OCI-LY7 (cell line): ENCODE measurements at regions not wholly inside any gene's neighbourhood (a gene's known extent, or its start where the extent isn't known, plus 50 kb on each side); places are given as distances from the start of the nearest gene placed in this dataset.

Experiments used
- BruUV-seq: library from RNA; stranded (reverse); fragments of 400-500 nt; replicated peaks from 2 replicates; lab custom pipeline; 2021; lab: Mats Ljungman, UMichigan
- CTCF ChIA-PET: fragments of 300-600 bp; sonication (Branson Sonifier 250); formaldehyde crosslinking; loops from one replicate; lab custom pipeline; 2022; ENCODE audit warnings: antibody characterized with exemption; ENCODE audit not compliant: unreplicated experiment; lab: Charles Lee
- POLR2A ChIA-PET: fragments of 300-600 bp; sonication (Branson Sonifier 250); formaldehyde crosslinking; loops from one replicate; lab custom pipeline; 2022; ENCODE audit warnings: antibody characterized with exemption; lab: Charles Lee
- DNase-seq: peaks from one replicate; pipeline ENCODE4 v3.0.0-alpha.2; 2015; ENCODE audit warnings: low spot score
- H2AFZ ChIP-seq: fragments of 200-600 bp; sonication (generic), shearing (Covaris generic); 2 replicates; pipeline ENCODE4 v1.6.1; 2014; ENCODE audit warnings: mild to moderate bottlenecking, antibody characterized with exemption, low read length, moderate library complexity
- H3K27ac ChIP-seq: fragments of 200-600 bp; sonication (generic); 2 replicates; pipeline ENCODE4 v1.5.1; 2014; ENCODE audit warnings: mixed run types, low read depth, mild to moderate bottlenecking, moderate library complexity, low read length, inconsistent platforms; ENCODE audit not compliant: poor library complexity, severe bottlenecking
- H3K36me3 ChIP-seq: fragments of 200-600 bp; sonication (generic); 2 replicates; pipeline ENCODE4 v1.6.1; 2014; ENCODE audit warnings: mild to moderate bottlenecking, antibody characterized with exemption, low read length, moderate library complexity, mixed read lengths; ENCODE audit not compliant: insufficient read depth
- H3K4me1 ChIP-seq: fragments of 200-600 bp; sonication (generic); 2 replicates; pipeline ENCODE4 v1.5.1; 2014; ENCODE audit warnings: mild to moderate bottlenecking, low read length; ENCODE audit not compliant: insufficient read depth, poor library complexity, severe bottlenecking
- H3K4me2 ChIP-seq: fragments of 200-600 bp; sonication (generic); 2 replicates; pipeline ENCODE4 v1.6.1; 2014; ENCODE audit warnings: mild to moderate bottlenecking, low read length
- H3K4me3 ChIP-seq: fragments of 200-600 bp; sonication (generic); 2 replicates; pipeline ENCODE4 v1.5.1; 2014; ENCODE audit warnings: mild to moderate bottlenecking, low read depth, low read length; ENCODE audit not compliant: poor library complexity, severe bottlenecking
- H3K79me2 ChIP-seq: fragments of 200-600 bp; sonication (generic); 2 replicates; pipeline ENCODE4 v1.6.1; 2016; ENCODE audit warnings: low read depth, mild to moderate bottlenecking, low read length, moderate library complexity, mixed read lengths; ENCODE audit not compliant: insufficient read depth
- H3K9me2 ChIP-seq: fragments of 200-600 bp; sonication (generic); 2 replicates; pipeline ENCODE4 v1.6.1; 2016; ENCODE audit warnings: mild to moderate bottlenecking, low read length, mixed read lengths; ENCODE audit not compliant: insufficient read depth
- H3K9me3 ChIP-seq: fragments of 200-600 bp; sonication (generic); 2 replicates; pipeline ENCODE4 v1.6.1; 2014; ENCODE audit warnings: mild to moderate bottlenecking, mixed run types, low read length, mixed read lengths
- H4K20me1 ChIP-seq: fragments of 200-600 bp; sonication (generic); 2 replicates; pipeline ENCODE4 v1.6.1; 2014; ENCODE audit warnings: mild to moderate bottlenecking, antibody characterized with exemption, low read length, moderate library complexity, mixed read lengths; ENCODE audit not compliant: insufficient read depth
- EZH2phosphoT487 ChIP-seq: fragments of 200-600 bp; sonication (generic); IDR thresholded peaks from 2 replicates; pipeline ENCODE4 v1.6.1; 2018; ENCODE audit warnings: low read depth, borderline replicate concordance, mild to moderate bottlenecking, mixed run types, antibody characterized with exemption, low read length, moderate library complexity, mixed read lengths
- intact Hi-C: fragments of 100-400 bp; cut with micrococcal nuclease; formaldehyde crosslinking; loops from one replicate; pipeline ENCODE4 v1.10.0; 2022; ENCODE audit not compliant: unreplicated experiment
- TF ChIP-seq, protein P1 (sequence below): fragments of 200-600 bp; sonication (generic); conservative IDR thresholded peaks from 2 replicates; pipeline ENCODE4 v1.5.1; 2014; ENCODE audit warnings: mild to moderate bottlenecking, antibody characterized with exemption, low read length, moderate library complexity, mixed read lengths

DNA sequence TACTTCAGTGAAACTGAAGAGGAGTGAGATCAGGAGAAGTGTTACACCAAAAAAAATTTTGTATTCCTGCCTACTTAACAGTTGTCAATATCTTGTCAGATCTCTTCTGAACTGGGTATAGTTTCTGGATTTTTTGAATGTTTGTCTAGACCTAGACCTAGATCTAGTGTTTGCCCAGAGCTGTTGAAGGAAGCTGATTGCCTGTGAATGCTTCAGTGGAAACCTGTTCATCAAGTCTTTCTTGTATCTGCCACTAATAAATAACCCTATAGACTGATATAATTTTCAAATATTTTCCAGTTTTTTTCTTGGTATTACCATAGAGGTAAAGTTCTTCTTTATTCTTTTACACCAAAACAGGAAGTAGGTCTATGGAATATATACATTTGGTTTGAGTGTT, 781.5 kb upstream of the FBXO33 start:
- intact Hi-C loops: no loop called here
- TF ChIP-seq EZH2phosphoT487: no peak
- TF ChIP-seq, protein P1, sequence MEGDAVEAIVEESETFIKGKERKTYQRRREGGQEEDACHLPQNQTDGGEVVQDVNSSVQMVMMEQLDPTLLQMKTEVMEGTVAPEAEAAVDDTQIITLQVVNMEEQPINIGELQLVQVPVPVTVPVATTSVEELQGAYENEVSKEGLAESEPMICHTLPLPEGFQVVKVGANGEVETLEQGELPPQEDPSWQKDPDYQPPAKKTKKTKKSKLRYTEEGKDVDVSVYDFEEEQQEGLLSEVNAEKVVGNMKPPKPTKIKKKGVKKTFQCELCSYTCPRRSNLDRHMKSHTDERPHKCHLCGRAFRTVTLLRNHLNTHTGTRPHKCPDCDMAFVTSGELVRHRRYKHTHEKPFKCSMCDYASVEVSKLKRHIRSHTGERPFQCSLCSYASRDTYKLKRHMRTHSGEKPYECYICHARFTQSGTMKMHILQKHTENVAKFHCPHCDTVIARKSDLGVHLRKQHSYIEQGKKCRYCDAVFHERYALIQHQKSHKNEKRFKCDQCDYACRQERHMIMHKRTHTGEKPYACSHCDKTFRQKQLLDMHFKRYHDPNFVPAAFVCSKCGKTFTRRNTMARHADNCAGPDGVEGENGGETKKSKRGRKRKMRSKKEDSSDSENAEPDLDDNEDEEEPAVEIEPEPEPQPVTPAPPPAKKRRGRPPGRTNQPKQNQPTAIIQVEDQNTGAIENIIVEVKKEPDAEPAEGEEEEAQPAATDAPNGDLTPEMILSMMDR: no peak
- BruUV-seq: no TSS peak
- no peak overlapping the region for H3K4me3 ChIP-seq
- ChIA-PET CTCF (interaction anchor here (1.2 kb wide), 1 partner anchor 9 kb away, joined by 3 read pairs; no protein-coding TSS in a partner anchor), POLR2A (interaction anchor here (0.7 to 1.6 kb wide), 5 partner anchors 9 to 339 kb away, joined by 3 to 7 read pairs (median 3); no protein-coding TSS in a partner anchor)
- H3K79me2 ChIP-seq: no peaks in the 10 kb centered on the region
- no peak for DNase-seq
- no peak overlapping the region for H3K4me2 ChIP-seq
- peak overlapping the region; percentile 65; the same call in 1 of the 2 replicates for H2AFZ ChIP-seq
- H4K20me1 ChIP-seq: no peaks in the 10 kb centered on the region
- H3K4me1 ChIP-seq: peaks cover 33% of the 10 kb centered on the region
- H3K9me2 ChIP-seq: no peaks in the 10 kb centered on the region
- H3K36me3 ChIP-seq: peaks cover 12% of the 10 kb centered on the region
- H3K27ac ChIP-seq: no peak overlapping the region
- H3K9me3 ChIP-seq: peaks cover 28% of the 10 kb centered on the region; the same call in 1 of the 2 replicates

DNA sequence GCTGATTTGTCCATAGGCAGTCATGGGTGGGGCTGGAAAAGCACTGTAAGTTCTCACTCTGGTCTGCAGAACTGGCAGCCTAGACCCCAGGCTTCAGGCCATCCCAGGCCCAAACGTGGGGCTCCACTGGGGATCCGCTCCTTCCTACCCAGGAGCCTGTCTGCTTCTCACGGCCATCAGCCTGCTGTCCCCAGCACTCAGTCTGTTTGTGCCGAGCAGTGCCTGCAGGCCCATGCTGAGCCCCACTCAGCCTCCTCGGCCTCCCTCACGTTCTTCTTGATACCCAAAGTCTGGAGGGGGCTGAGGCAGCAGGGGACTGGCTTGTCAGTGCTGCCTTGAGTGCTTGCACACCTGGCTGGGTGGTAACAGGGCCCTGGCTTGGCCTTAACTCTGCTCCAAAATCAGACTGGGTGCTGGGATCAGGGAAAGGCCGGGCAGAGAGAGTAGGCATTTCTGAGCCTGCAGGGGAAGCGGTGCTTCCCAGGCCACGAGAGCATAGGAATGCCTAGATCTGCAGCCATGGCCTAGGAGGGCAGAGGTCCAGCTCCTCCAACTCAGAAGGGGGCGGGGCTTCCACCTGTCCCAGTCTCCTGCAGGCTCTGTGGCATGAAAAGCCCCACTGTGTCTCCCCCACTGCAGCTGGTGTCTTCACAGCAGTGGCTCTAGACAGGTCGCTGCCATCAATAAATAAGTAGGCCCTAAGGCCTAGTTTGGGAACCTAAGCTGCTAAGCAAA, 772.4 kb upstream of the FBXO33 start:
- no peaks in the 10 kb centered on the region; the same call in 1 of the 2 replicates for H3K9me2 ChIP-seq
- H2AFZ ChIP-seq: no peak overlapping the region
- BruUV-seq: no TSS peak
- no peak overlapping the region for H3K4me2 ChIP-seq
- ChIA-PET CTCF (interaction anchor here (1.2 kb wide), 1 partner anchor 8 kb away, joined by 3 read pairs; no protein-coding TSS in a partner anchor), POLR2A (interaction anchor here (1.6 kb wide), 1 partner anchor 9 kb away, joined by 7 read pairs; no protein-coding TSS in a partner anchor)
- H3K27ac ChIP-seq: no peak overlapping the region
- intact Hi-C loops: no loop called here
- H3K36me3 ChIP-seq: peaks cover 4% of the 10 kb centered on the region; the same call in 1 of the 2 replicates
- H3K4me1 ChIP-seq: no peaks in the 10 kb centered on the region
- no peaks in the 10 kb centered on the region for H4K20me1 ChIP-seq
- DNase-seq: peak; percentile 20
- H3K4me3 ChIP-seq: no peak overlapping the region
- peaks cover 24% of the 10 kb centered on the region; the same call in 1 of the 2 replicates for H3K9me3 ChIP-seq
- TF ChIP-seq EZH2phosphoT487: no peak
- TF ChIP-seq, protein P1: no peak
- no peaks in the 10 kb centered on the region for H3K79me2 ChIP-seq

DNA sequence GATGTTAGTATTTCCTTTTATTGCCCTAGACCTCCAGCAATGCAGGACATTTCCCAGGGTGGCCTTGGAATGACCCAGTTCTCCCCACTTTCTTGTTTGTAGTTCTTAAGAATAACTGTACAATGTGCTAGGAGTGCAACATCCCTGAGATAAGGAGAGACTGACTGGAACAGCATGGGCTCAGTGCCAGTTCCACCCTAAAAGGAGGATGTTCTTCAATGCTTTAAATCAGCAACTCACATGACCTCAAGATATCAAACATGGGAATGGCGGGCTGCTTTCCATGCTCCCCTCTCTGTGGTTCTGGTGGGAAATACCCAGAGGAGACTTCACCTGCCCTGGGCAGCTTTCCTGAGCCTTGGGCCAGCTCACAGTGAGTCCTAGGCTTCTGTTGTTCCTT, 766.9 kb upstream of the FBXO33 start:
- Histone ChIP-seq H3K4me2 (no peak overlapping the region), H2AFZ (peak overlapping the region; percentile 51; the same call in 1 of the 2 replicates), H3K9me2 (no peaks in the 10 kb centered on the region; the same call in 1 of the 2 replicates), H3K36me3 (peaks cover 2% of the 10 kb centered on the region; the same call in 1 of the 2 replicates), H3K4me3 (no peak overlapping the region), H3K79me2 (no peaks in the 10 kb centered on the region), H3K4me1 (peaks cover 8% of the 10 kb centered on the region), H3K9me3 (peaks cover 11% of the 10 kb centered on the region; the same call in 1 of the 2 replicates), H3K27ac (no peak overlapping the region), H4K20me1 (no peaks in the 10 kb centered on the region)
- BruUV-seq: no TSS peak
- no peak for DNase-seq
- POLR2A ChIA-PET: no interaction called here
- TF ChIP-seq EZH2phosphoT487: no peak
- TF ChIP-seq, protein P1: no peak
- intact Hi-C loops: no loop called here
- CTCF ChIA-PET: no interaction called here
